Natural killer cell (primary cell): ENCODE measurements at regions not wholly inside any gene's neighbourhood (a gene's known extent, or its start where the extent isn't known, plus 50 kb on each side); places are given as distances from the start of the nearest gene placed in this dataset.

Experiments
- ATAC-seq, 3 donors: fragments of 150-1000 bp in 2 of 3; fragments of 200-7000 bp in 1 of 3; cut with Tn5 transposase; 1 replicate in 1 of 3; 2 replicates in 2 of 3; pipeline ENCODE4 v1.10.0; 2021; ENCODE audit warnings: mild to moderate bottlenecking in 2 of 3, moderate library complexity in 2 of 3
- DNase-seq, 2 donors: peaks; one replicate each; pipeline versions ENCODE4 v3.0.0 to v3.0.0-alpha.2; 2013 to 2021; ENCODE audit warnings: mixed read lengths in 1 of 2
- H3K27ac ChIP-seq: one replicate; pipeline ENCODE4 v1.5.1; 2013; ENCODE audit warnings: mild to moderate bottlenecking, low read length
- H3K27me3 ChIP-seq: one replicate; pipeline ENCODE4 v1.6.1; 2013; ENCODE audit warnings: low read length; ENCODE audit not compliant: control insufficient read depth, insufficient read depth
- H3K36me3 ChIP-seq: one replicate; pipeline ENCODE4 v1.6.1; 2013; ENCODE audit warnings: low read length; ENCODE audit not compliant: control insufficient read depth, insufficient read depth
- H3K4me1 ChIP-seq: one replicate; pipeline ENCODE4 v1.6.1; 2013; ENCODE audit warnings: low read length; ENCODE audit not compliant: control insufficient read depth, insufficient read depth
- H3K4me3 ChIP-seq: one replicate; pipeline ENCODE4 v1.5.1; 2013; ENCODE audit warnings: low read length
- H3K9me3 ChIP-seq: one replicate; pipeline ENCODE4 v1.6.1; 2013; ENCODE audit warnings: low read length; ENCODE audit not compliant: control insufficient read depth, insufficient read depth
- H3K27ac Mint-ChIP-seq, 2 donors: one replicate each; pipeline ENCODE4 v1.8.0; 2022; ENCODE audit warnings: mild to moderate bottlenecking in 2 of 2, mixed read lengths in 2 of 2, moderate library complexity in 1 of 2
- H3K27me3 Mint-ChIP-seq, 2 donors: one replicate each; pipeline ENCODE4 v1.8.0; 2022; ENCODE audit warnings: low read depth in 2 of 2, mixed read lengths in 2 of 2
- H3K36me3 Mint-ChIP-seq: one replicate; pipeline ENCODE4 v1.8.0; 2022; ENCODE audit warnings: mixed read lengths
- H3K4me1 Mint-ChIP-seq, 2 donors: one replicate each; pipeline ENCODE4 v1.8.0; 2022; ENCODE audit warnings: mixed read lengths in 2 of 2
- H3K4me3 Mint-ChIP-seq: one replicate; pipeline ENCODE4 v1.8.0; 2022; ENCODE audit warnings: mild to moderate bottlenecking, moderate library complexity, mixed read lengths
- H3K9me3 Mint-ChIP-seq, 2 donors: one replicate each; pipeline ENCODE4 v1.8.0; 2022; ENCODE audit warnings: mixed read lengths in 2 of 2
- CTCF ChIP-seq: fragments of 200-600 bp; IDR thresholded peaks from one replicate; pipeline ENCODE4 v1.8.0; 2022; ENCODE audit warnings: antibody characterized with exemption
- WGBS: methylation state at CpG from one replicate; pipeline ENCODE4 v1.1.7; 2013; ENCODE audit warnings: missing lambda C conversion rate; ENCODE audit not compliant: insufficient coverage; 5-methylcytosine and 5-hydroxymethylcytosine counted together
- intact Hi-C: fragments of 100-400 bp; cut with micrococcal nuclease; formaldehyde crosslinking; loops from one replicate; pipeline ENCODE4 v1.14.2; 2022

GRCh38 chr16:50497592-50497991 lies 50.6 kb upstream of the NKD1 start:
- ATAC-seq (no peak), DNase-seq (no peak)
- H3K36me3 ChIP-seq: no peaks in the 10 kb centered on the region
- WGBS: 94% methylated on average over 1 of the region's 3 CpGs
- Mint-ChIP-seq H3K4me1 (no peaks in the 10 kb centered on the region), H3K27me3 (no peaks in the 10 kb centered on the region), H3K4me3 (no peak overlapping the region), H3K36me3 (no peaks in the 10 kb centered on the region), H3K27ac (no peak overlapping the region), H3K9me3 (no peaks in the 10 kb centered on the region)
- no peaks in the 10 kb centered on the region for H3K9me3 ChIP-seq
- no peaks in the 10 kb centered on the region for H3K4me1 ChIP-seq
- no peak overlapping the region for H3K27ac ChIP-seq
- TF ChIP-seq CTCF: no peak
- no peak overlapping the region for H3K4me3 ChIP-seq
- intact Hi-C loops: no loop called here
- H3K27me3 ChIP-seq: no peaks in the 10 kb centered on the region

GRCh38 chr16:50496990-50497389 lies 51.2 kb upstream of the NKD1 start:
- no peak overlapping the region for H3K27ac Mint-ChIP-seq
- ATAC-seq (no peak), DNase-seq (no peak)
- no peak overlapping the region for H3K27ac ChIP-seq
- H3K4me1 Mint-ChIP-seq: no peaks in the 10 kb centered on the region
- no peak overlapping the region for H3K4me3 Mint-ChIP-seq
- H3K9me3 ChIP-seq: no peaks in the 10 kb centered on the region
- H3K4me1 ChIP-seq: no peaks in the 10 kb centered on the region
- H3K36me3 ChIP-seq: no peaks in the 10 kb centered on the region
- 90% methylated on average over 2 of the region's 2 CpGs for WGBS
- H3K27me3 Mint-ChIP-seq: no peaks in the 10 kb centered on the region
- no peaks in the 10 kb centered on the region for H3K36me3 Mint-ChIP-seq
- TF ChIP-seq CTCF: no peak
- intact Hi-C loops: no loop called here
- no peak overlapping the region for H3K4me3 ChIP-seq
- no peaks in the 10 kb centered on the region for H3K9me3 Mint-ChIP-seq
- H3K27me3 ChIP-seq: no peaks in the 10 kb centered on the region

DNA sequence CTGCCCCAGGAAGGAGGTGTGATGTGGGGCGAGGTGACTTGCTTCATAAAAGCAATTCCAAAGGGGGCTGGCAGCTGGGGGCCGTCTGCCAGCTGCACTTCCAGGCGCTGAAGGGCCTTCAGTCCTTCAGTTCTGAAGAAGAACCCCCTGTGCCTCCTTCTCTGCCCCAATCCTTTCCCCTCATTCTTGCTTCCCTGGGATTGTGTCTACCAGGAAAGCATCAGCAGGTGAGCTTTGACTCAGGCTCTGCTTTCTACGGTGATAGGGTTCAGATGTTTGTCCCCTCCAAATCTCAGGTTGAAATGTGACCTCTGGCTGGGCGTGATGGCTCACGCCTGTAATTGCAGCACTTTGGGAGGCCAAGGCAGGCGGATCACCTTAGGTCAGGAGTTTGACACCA lies 52.5 kb upstream of the NKD1 start:
- H3K27ac ChIP-seq: no peak overlapping the region
- H3K9me3 Mint-ChIP-seq: no peaks in the 10 kb centered on the region
- DNase-seq: no peak
- no peak overlapping the region for H3K4me3 ChIP-seq
- H3K9me3 ChIP-seq: no peaks in the 10 kb centered on the region
- no peak for TF ChIP-seq CTCF
- intact Hi-C loops: no loop called here
- H3K36me3 Mint-ChIP-seq: no peaks in the 10 kb centered on the region
- 94% methylated on average over 7 of the region's 7 CpGs for WGBS
- peaks cover 0 to 4% of the 10 kb centered on the region in 2 donors for H3K27me3 Mint-ChIP-seq
- H3K4me1 ChIP-seq: no peaks in the 10 kb centered on the region
- H3K4me1 Mint-ChIP-seq: no peaks in the 10 kb centered on the region
- no peak for ATAC-seq
- H3K4me3 Mint-ChIP-seq: no peak overlapping the region
- no peaks in the 10 kb centered on the region for H3K27me3 ChIP-seq
- no peaks in the 10 kb centered on the region for H3K36me3 ChIP-seq
- H3K27ac Mint-ChIP-seq: no peak overlapping the region
